ENCODE measurements at regions not wholly inside any gene's neighbourhood (a gene's known extent, or its start where the extent isn't known, plus 50 kb on each side); places are given as distances from the start of the nearest gene placed in this dataset.
"Not testable (repeated sequence)": the region's sequence is repeated elsewhere in the genome, so short reads cannot be mapped to it uniquely, and the experiment has no call there.

- WGBS, 2 donors, result 100% methylated on average over 2 of the region's 5 CpGs
- H3K36me3 ChIP-seq; H3K27ac ChIP-seq; DNase-seq; H3K9me3 ChIP-seq; intact Hi-C loops (cut with DNase I); H3K4me3 ChIP-seq; H3K27me3 ChIP-seq: not testable (repeated sequence)
- peaks cover 0 to 15% (median 3%) of the 10 kb centered on the region in 3 donors for H3K4me1 ChIP-seq
These were observed 340.2 kb downstream of the BCL2L11 start for GRCh38 chr2:111460901-111461300.

- intact Hi-C loops (cut with DNase I); H3K9me3 ChIP-seq; H3K27me3 ChIP-seq; H3K4me3 ChIP-seq; H3K27ac ChIP-seq; H3K36me3 ChIP-seq; DNase-seq: not testable (repeated sequence)
- H3K4me1 ChIP-seq, result peaks cover 0 to 19% (median 3%) of the 10 kb centered on the region in 3 donors
- 82 to 92% methylated on average over 1 of the region's 1 CpG for WGBS, 2 donors
These were observed 341.1 kb downstream of the BCL2L11 start for GRCh38 chr2:111461831-111462230.

- intact Hi-C loops (cut with DNase I); H3K4me3 ChIP-seq; H3K36me3 ChIP-seq; H3K9me3 ChIP-seq; H3K27me3 ChIP-seq; DNase-seq: not testable (repeated sequence)
- Histone ChIP-seq H3K27ac (peak overlapping the region in 2 of 4 donors; percentile 21 to 38), H3K4me1 (peaks cover 0 to 24% (median 3%) of the 10 kb centered on the region in 3 donors)
- 21 to 48% methylated on average over 2 of the region's 2 CpGs for WGBS, 2 donors
These were observed 341.9 kb downstream of the BCL2L11 start for GRCh38 chr2:111462572-111462971.

- H3K9me3 ChIP-seq; H3K36me3 ChIP-seq; H3K27me3 ChIP-seq; DNase-seq; intact Hi-C loops (cut with DNase I): not testable (repeated sequence)
- Histone ChIP-seq H3K4me1 (peaks cover 0 to 24% (median 3%) of the 10 kb centered on the region in 3 donors), H3K27ac (peak overlapping the region; percentile 54 to 71 (median 66)), H3K4me3 (peak overlapping the region in 1 of 4 donors; percentile 34)
- WGBS, 2 donors, result 39 to 91% methylated on average over 2 to 9 of the region's 13 CpGs
These were observed 342.6 kb downstream of the BCL2L11 start for GRCh38 chr2:111463238-111463848.

GRCh38 chr2:111463956-111464355 lies 343.2 kb downstream of the BCL2L11 start:
- DNase-seq; H3K36me3 ChIP-seq; H3K27me3 ChIP-seq; H3K9me3 ChIP-seq; intact Hi-C loops (cut with DNase I): not testable (repeated sequence)
- Histone ChIP-seq H3K27ac (peak overlapping the region in 3 of 4 donors; percentile 54 to 71 (median 62)), H3K4me3 (peak overlapping the region in 1 of 4 donors; percentile 34), H3K4me1 (peaks cover 0 to 24% (median 3%) of the 10 kb centered on the region in 3 donors)
- no CpG with 5 or more reads among the region's 10 CpGs for WGBS, 2 donors

GRCh38 chr2:111464367-111464766 lies 343.7 kb downstream of the BCL2L11 start:
- Histone ChIP-seq H3K27ac (peak overlapping the region in 3 of 4 donors; percentile 21 to 71 (median 50)), H3K4me1 (peaks cover 0 to 24% (median 3%) of the 10 kb centered on the region in 3 donors)
- H3K27me3 ChIP-seq; H3K4me3 ChIP-seq; DNase-seq; H3K9me3 ChIP-seq; H3K36me3 ChIP-seq; intact Hi-C loops (cut with DNase I): not testable (repeated sequence)
- WGBS, 2 donors, result 36 to 51% methylated on average over 5 of the region's 10 CpGs

GRCh38 chr2:111465521-111465920 lies 344.8 kb downstream of the BCL2L11 start:
- H3K27me3 ChIP-seq; H3K4me3 ChIP-seq; H3K9me3 ChIP-seq; intact Hi-C loops (cut with DNase I); H3K27ac ChIP-seq; DNase-seq; H3K36me3 ChIP-seq: not testable (repeated sequence)
- WGBS, 2 donors, result 85% methylated on average over 2 of the region's 3 CpGs; no CpG with 5 or more reads in 1 of the 2 donors
- peaks cover 0 to 24% (median 3%) of the 10 kb centered on the region in 3 donors for H3K4me1 ChIP-seq

- Histone ChIP-seq H3K27ac (peak overlapping the region in 1 of 4 donors; percentile 54), H3K4me1 (peaks cover 0 to 24% (median 3%) of the 10 kb centered on the region in 3 donors)
- 33 to 60% methylated on average over 3 to 4 of the region's 4 CpGs for WGBS, 2 donors
- DNase-seq; H3K27me3 ChIP-seq; intact Hi-C loops (cut with DNase I); H3K9me3 ChIP-seq; H3K4me3 ChIP-seq; H3K36me3 ChIP-seq: not testable (repeated sequence)
These were observed 346.0 kb downstream of the BCL2L11 start for GRCh38 chr2:111466744-111467143.

GRCh38 chr2:111470924-111471323 lies 350.2 kb downstream of the BCL2L11 start:
- H3K36me3 ChIP-seq; DNase-seq; H3K9me3 ChIP-seq; H3K27me3 ChIP-seq; H3K27ac ChIP-seq; intact Hi-C loops (cut with DNase I); H3K4me3 ChIP-seq; H3K4me1 ChIP-seq: not testable (repeated sequence)
- no CpG with 5 or more reads among the region's 2 CpGs for WGBS, 2 donors

GRCh38 chr2:111471791-111472530 lies 351.2 kb downstream of the BCL2L11 start:
- H3K36me3 ChIP-seq; intact Hi-C loops (cut with DNase I); DNase-seq; H3K4me3 ChIP-seq; H3K27ac ChIP-seq; H3K27me3 ChIP-seq; H3K9me3 ChIP-seq; H3K4me1 ChIP-seq: not testable (repeated sequence)
- 53 to 75% methylated on average over 2 of the region's 9 CpGs for WGBS, 2 donors

- H3K9me3 ChIP-seq; H3K4me1 ChIP-seq; intact Hi-C loops (cut with DNase I); DNase-seq; H3K27ac ChIP-seq; H3K27me3 ChIP-seq; H3K36me3 ChIP-seq; H3K4me3 ChIP-seq: not testable (repeated sequence)
- 73 to 82% methylated on average over 6 to 7 of the region's 7 CpGs for WGBS, 2 donors
These were observed 352.2 kb downstream of the BCL2L11 start for GRCh38 chr2:111472844-111473403.

- WGBS, 2 donors, result 0 to 30% methylated on average over 1 to 2 of the region's 3 CpGs
- H3K27ac ChIP-seq; DNase-seq; H3K4me1 ChIP-seq; H3K9me3 ChIP-seq; H3K27me3 ChIP-seq; H3K4me3 ChIP-seq; H3K36me3 ChIP-seq; intact Hi-C loops (cut with DNase I): not testable (repeated sequence)
These were observed 352.8 kb downstream of the BCL2L11 start for GRCh38 chr2:111473522-111473921.

- WGBS, 2 donors, result 80 to 100% methylated on average over 1 of the region's 8 CpGs
- intact Hi-C loops (cut with DNase I); H3K27me3 ChIP-seq; H3K27ac ChIP-seq; H3K36me3 ChIP-seq; DNase-seq; H3K4me1 ChIP-seq; H3K4me3 ChIP-seq; H3K9me3 ChIP-seq: not testable (repeated sequence)
These were observed 353.5 kb downstream of the BCL2L11 start for GRCh38 chr2:111474198-111474705.

All from esophagus squamous epithelium (tissue), 5 donors.